Upper lobe of right lung (tissue), 1 donor: ENCODE measurements at regions not wholly inside any gene's neighbourhood (a gene's known extent, or its start where the extent isn't known, plus 50 kb on each side); places are given as distances from the start of the nearest gene placed in this dataset.

Experiments
- ATAC-seq: fragments of 200-7000 bp; cut with Tn5 transposase; one replicate; pipeline ENCODE4 v1.9.1; 2020; ENCODE audit warnings: mild to moderate bottlenecking, moderate library complexity
- DNase-seq: peaks from one replicate; pipeline ENCODE4 v3.0.0-alpha.2; 2020
- H3K27ac ChIP-seq: fragments of 200-600 bp; one replicate; pipeline ENCODE4 v1.8.0; 2022
- H3K27me3 ChIP-seq: fragments of 200-600 bp; one replicate; pipeline ENCODE4 v1.8.0; 2022; ENCODE audit warnings: mild to moderate bottlenecking
- H3K36me3 ChIP-seq: fragments of 200-600 bp; one replicate; pipeline ENCODE4 v1.8.0; 2022
- H3K4me1 ChIP-seq: fragments of 200-600 bp; one replicate; pipeline ENCODE4 v1.8.0; 2022
- H3K4me3 ChIP-seq: fragments of 200-600 bp; one replicate; pipeline ENCODE4 v1.8.0; 2022; ENCODE audit warnings: mild to moderate bottlenecking
- H3K9me3 ChIP-seq: fragments of 200-600 bp; one replicate; pipeline ENCODE4 v1.8.0; 2022
- CTCF ChIP-seq: fragments of 200-600 bp; IDR thresholded peaks from one replicate; pipeline ENCODE4 v1.8.0; 2022; ENCODE audit warnings: antibody characterized with exemption
- intact Hi-C: fragments of 100-400 bp; cut with DNase I; formaldehyde crosslinking; loops from one replicate; pipeline ENCODE4 v1.11.0; 2022
- donor health status: DM: no; HTN: yes; CAD: no; lungs with severe emphysema.

- H3K36me3 ChIP-seq, result no peaks in the 10 kb centered on the region
Measured at GRCh38 chr2:207409517-207409916, 120.2 kb upstream of the CREB1 start.

GRCh38 chr2:207412787-207413310 lies 116.9 kb upstream of the CREB1 start:
- no peak overlapping the region for H3K4me3 ChIP-seq
- H3K4me1 ChIP-seq, result peaks cover 4% of the 10 kb centered on the region
- no peak for TF ChIP-seq CTCF
- intact Hi-C loops, result no loop called here
- H3K36me3 ChIP-seq, result no peaks in the 10 kb centered on the region
- DNase-seq (no peak), ATAC-seq (no peak)
- H3K27me3 ChIP-seq, result no peaks in the 10 kb centered on the region
- no peak overlapping the region for H3K27ac ChIP-seq
- no peaks in the 10 kb centered on the region for H3K9me3 ChIP-seq

More at GRCh38 chr2:207409517-207409916, 120.2 kb upstream of the CREB1 start:
- no peak for DNase-seq
- peaks cover 4% of the 10 kb centered on the region for H3K4me1 ChIP-seq
- intact Hi-C loops, result no loop called here
- ATAC-seq, result no peak
- no peaks in the 10 kb centered on the region for H3K27me3 ChIP-seq
- H3K4me3 ChIP-seq, result no peak overlapping the region
- no peaks in the 10 kb centered on the region for H3K9me3 ChIP-seq
- no peak overlapping the region for H3K27ac ChIP-seq
- no peak for TF ChIP-seq CTCF

GRCh38 chr2:207413376-207413907 lies 116.3 kb upstream of the CREB1 start:
- TF ChIP-seq CTCF, result no peak
- H3K27ac ChIP-seq, result no peak overlapping the region
- no peak overlapping the region for H3K4me3 ChIP-seq
- intact Hi-C loops, result no loop called here
- H3K36me3 ChIP-seq, result no peaks in the 10 kb centered on the region
- no peaks in the 10 kb centered on the region for H3K4me1 ChIP-seq
- H3K9me3 ChIP-seq, result no peaks in the 10 kb centered on the region
- H3K27me3 ChIP-seq, result no peaks in the 10 kb centered on the region
- no peak for ATAC-seq
- no peak for DNase-seq

- intact Hi-C loops, result no loop called here
- DNase-seq (no peak), ATAC-seq (no peak)
- no peak for TF ChIP-seq CTCF
- Histone ChIP-seq H3K9me3 (no peaks in the 10 kb centered on the region), H3K27ac (no peak overlapping the region), H3K4me3 (no peak overlapping the region), H3K36me3 (no peaks in the 10 kb centered on the region), H3K4me1 (no peaks in the 10 kb centered on the region), H3K27me3 (no peaks in the 10 kb centered on the region)
Measured at GRCh38 chr2:207416111-207416510, 113.7 kb upstream of the CREB1 start.

- no peaks in the 10 kb centered on the region for H3K27me3 ChIP-seq
- TF ChIP-seq CTCF, result no peak
- no peak for DNase-seq
- intact Hi-C loops, result no loop called here
- H3K36me3 ChIP-seq, result no peaks in the 10 kb centered on the region
- no peak overlapping the region for H3K4me3 ChIP-seq
- no peaks in the 10 kb centered on the region for H3K4me1 ChIP-seq
- H3K9me3 ChIP-seq, result no peaks in the 10 kb centered on the region
- no peak overlapping the region for H3K27ac ChIP-seq
- no peak for ATAC-seq
Measured at GRCh38 chr2:207416900-207417299, 112.9 kb upstream of the CREB1 start.

- no peak for TF ChIP-seq CTCF
- no peak overlapping the region for H3K27ac ChIP-seq
- H3K4me3 ChIP-seq, result no peak overlapping the region
- DNase-seq, result no peak
- H3K9me3 ChIP-seq, result no peaks in the 10 kb centered on the region
- H3K36me3 ChIP-seq, result no peaks in the 10 kb centered on the region
- H3K27me3 ChIP-seq, result no peaks in the 10 kb centered on the region
- H3K4me1 ChIP-seq, result no peaks in the 10 kb centered on the region
- no peak for ATAC-seq
- intact Hi-C loops, result no loop called here
Measured at GRCh38 chr2:207417301-207417718, 112.5 kb upstream of the CREB1 start.
